K562 (cell line): ENCODE measurements at regions not wholly inside any gene's neighbourhood (a gene's known extent, or its start where the extent isn't known, plus 50 kb on each side); places are given as distances from the start of the nearest gene placed in this dataset.

ENCODE experiments used
- ARID3A ChIP-seq: IDR thresholded peaks from 2 replicates; pipeline ENCODE4 v1.6.1; 2012; ENCODE audit warnings: low read depth, low read length, improper control_type of control experiment, borderline replicate concordance
- CUX1 ChIP-seq: fragments of 200-800 bp; sonication (Bioruptor generic); IDR thresholded peaks from 2 replicates; pipeline ENCODE4 v1.6.1; 2016; ENCODE audit warnings: missing genetic modification characterization, missing compliant biosample characterization
- HIVEP1 ChIP-seq: fragments of 250-450 bp; sonication (Bioruptor Pico); IDR thresholded peaks from 2 replicates; pipeline ENCODE4 v1.4.0; 2020; ENCODE audit warnings: mild to moderate bottlenecking
- PHB ChIP-seq: fragments of 250-450 bp; sonication (Bioruptor Pico); IDR thresholded peaks from 2 replicates; pipeline ENCODE4 v1.5.0; 2021
- PTTG1 ChIP-seq: fragments of 450-650 bp; IDR thresholded peaks from 2 replicates; pipeline ENCODE4 v1.6.1; 2016; ENCODE audit warnings: low read depth, mild to moderate bottlenecking, missing genetic modification characterization, missing compliant biosample characterization
- RBM39 ChIP-seq: fragments of 200-400 bp; formaldehyde crosslinking; optimal IDR thresholded peaks from 2 replicates; pipeline ENCODE3; 2018; ENCODE audit warnings: low read depth, low read length
- SAFB ChIP-seq: fragments of 200-400 bp; formaldehyde crosslinking; IDR thresholded peaks from 2 replicates; pipeline ENCODE4 v1.6.1; 2017; ENCODE audit warnings: low read depth, low read length, borderline replicate concordance
- SNRNP70 ChIP-seq: fragments of 200-400 bp; formaldehyde crosslinking; optimal IDR thresholded peaks from 2 replicates; pipeline ENCODE3; 2017; ENCODE audit warnings: low read depth, low read length
- TRIM24 ChIP-seq, 2 experiments: fragments of 450-650 bp; IDR thresholded peaks; 2 replicates each; pipeline ENCODE4 v1.6.1; 2016
- ZBTB33 ChIP-seq: sonication (generic); formaldehyde crosslinking; IDR thresholded peaks from 2 replicates; pipeline ENCODE4 v1.8.1; 2023; ENCODE audit warnings: mild to moderate bottlenecking, missing genetic modification reagents
- ZBTB8A ChIP-seq: fragments of 450-650 bp; IDR thresholded peaks from 2 replicates; pipeline ENCODE4 v1.6.1; 2018; ENCODE audit warnings: mild to moderate bottlenecking, moderate library complexity; ENCODE audit not compliant: partially characterized antibody
- ZNF146 ChIP-seq: IDR thresholded peaks from one replicate; pipeline ENCODE4 v1.6.1; 2018; ENCODE audit warnings: missing compliant biosample characterization; ENCODE audit not compliant: unreplicated experiment
- ZNF551 ChIP-seq: fragments of 250-450 bp; sonication (Bioruptor Pico); IDR thresholded peaks from 2 replicates; pipeline ENCODE4 v1.5.0; 2021; ENCODE audit warnings: mild to moderate bottlenecking, moderate library complexity
- ZNF609 ChIP-seq: sonication (generic); formaldehyde crosslinking; IDR thresholded peaks from 2 replicates; pipeline ENCODE4 v1.8.1; 2023; ENCODE audit warnings: missing genetic modification reagents, mild to moderate bottlenecking, borderline replicate concordance

- TF ChIP-seq CUX1 (CRISPR knock-in tag): no peak
- no peak for TF ChIP-seq SNRNP70
- no peak for TF ChIP-seq ZBTB33 (CRISPR knock-in tag)
- TF ChIP-seq RBM39: no peak
- no peak for TF ChIP-seq ZNF146 (CRISPR knock-in tag)
- TF ChIP-seq HIVEP1 (CRISPR knock-in tag): no peak
- TF ChIP-seq ZNF609 (CRISPR knock-in tag): no peak
- TF ChIP-seq ARID3A: peak; percentile 87; the same call in 1 of the 2 replicates
- no peak for TF ChIP-seq PTTG1 (tag)
- peak; percentile 61 to 83; a peak in 2 of 4 replicates for TF ChIP-seq TRIM24 (IDR thresholded peaks at IDR 0.05)
- TF ChIP-seq PHB (CRISPR knock-in tag): no peak
- TF ChIP-seq ZBTB8A: no peak
- TF ChIP-seq SAFB: no peak
- TF ChIP-seq ZNF551 (CRISPR knock-in tag): no peak
Observed at GRCh38 chr15:95170561-95171380, 939.4 kb downstream of the MCTP2 start (continued).
